Chondrocyte (in vitro differentiated cells): ENCODE measurements at regions not wholly inside any gene's neighbourhood (a gene's known extent, or its start where the extent isn't known, plus 50 kb on each side); places are given as distances from the start of the nearest gene placed in this dataset.

ENCODE experiments used
- DNase-seq: peaks from one replicate; pipeline ENCODE4 v3.0.0; 2021; ENCODE audit warnings: mixed read lengths, low spot score
- H3K27ac Mint-ChIP-seq: one replicate; pipeline ENCODE4 v1.8.0; 2021; ENCODE audit warnings: mild to moderate bottlenecking, moderate library complexity, mixed read lengths; ENCODE audit not compliant: unreplicated experiment
- H3K27me3 Mint-ChIP-seq: 2 replicates; pipeline ENCODE4 v1.8.0; 2021; ENCODE audit warnings: low read depth, mixed read lengths
- H3K36me3 Mint-ChIP-seq: 2 replicates; pipeline ENCODE4 v1.8.0; 2021; ENCODE audit warnings: low read depth, mixed read lengths
- H3K4me1 Mint-ChIP-seq: 2 replicates; pipeline ENCODE4 v1.8.0; 2021; ENCODE audit warnings: low read depth, mild to moderate bottlenecking, mixed read lengths
- H3K4me3 Mint-ChIP-seq: one replicate; pipeline ENCODE4 v1.8.0; 2021; ENCODE audit warnings: mild to moderate bottlenecking, moderate library complexity, mixed read lengths; ENCODE audit not compliant: unreplicated experiment
- H3K9me3 Mint-ChIP-seq: 2 replicates; pipeline ENCODE4 v1.8.0; 2021; ENCODE audit warnings: low read depth, mixed read lengths
- CTCF ChIP-seq: fragments of 200-600 bp; sonication (generic); IDR thresholded peaks from 2 replicates; pipeline ENCODE4 v1.5.0; 2021; ENCODE audit warnings: antibody characterized with exemption, mild to moderate bottlenecking, moderate library complexity

- peaks cover 8% of the 10 kb centered on the region for H3K27me3 Mint-ChIP-seq
- H3K27ac Mint-ChIP-seq = no peak overlapping the region
- no peak for TF ChIP-seq CTCF
- peaks cover 17% of the 10 kb centered on the region for H3K9me3 Mint-ChIP-seq
- no peak overlapping the region for H3K4me3 Mint-ChIP-seq
- no peaks in the 10 kb centered on the region for H3K36me3 Mint-ChIP-seq
- no peak for DNase-seq
- H3K4me1 Mint-ChIP-seq = no peaks in the 10 kb centered on the region
Measured at GRCh38 chr6:135592276-135592675, 94.7 kb upstream of the AHI1 start.

- no peak overlapping the region for H3K27ac Mint-ChIP-seq
- H3K27me3 Mint-ChIP-seq = peaks cover 8% of the 10 kb centered on the region
- DNase-seq = no peak
- no peak for TF ChIP-seq CTCF
- peaks cover 22% of the 10 kb centered on the region for H3K9me3 Mint-ChIP-seq
- no peak overlapping the region for H3K4me3 Mint-ChIP-seq
- H3K36me3 Mint-ChIP-seq = peaks cover 4% of the 10 kb centered on the region
- H3K4me1 Mint-ChIP-seq = no peaks in the 10 kb centered on the region
Measured at GRCh38 chr6:135594000-135594399, 96.5 kb upstream of the AHI1 start.

GRCh38 chr6:135600086-135600702 is 102.7 kb upstream of the AHI1 start:
- Mint-ChIP-seq H3K27ac (no peak overlapping the region), H3K36me3 (peaks cover 4% of the 10 kb centered on the region), H3K9me3 (peaks cover 20% of the 10 kb centered on the region), H3K4me1 (no peaks in the 10 kb centered on the region), H3K4me3 (no peak overlapping the region), H3K27me3 (peaks cover 5% of the 10 kb centered on the region)
- no peak for TF ChIP-seq CTCF
- DNase-seq = no peak

- DNase-seq = no peak
- Mint-ChIP-seq H3K36me3 (peaks cover 4% of the 10 kb centered on the region), H3K4me3 (no peak overlapping the region), H3K4me1 (no peaks in the 10 kb centered on the region), H3K9me3 (peaks cover 20% of the 10 kb centered on the region), H3K27me3 (peaks cover 5% of the 10 kb centered on the region), H3K27ac (no peak overlapping the region)
- TF ChIP-seq CTCF = no peak
Measured at GRCh38 chr6:135600931-135601330, 103.4 kb upstream of the AHI1 start.

GRCh38 chr6:135601857-135602256 is 104.3 kb upstream of the AHI1 start:
- Mint-ChIP-seq H3K4me3 (no peak overlapping the region), H3K36me3 (peaks cover 4% of the 10 kb centered on the region), H3K27me3 (peaks cover 8% of the 10 kb centered on the region), H3K27ac (no peak overlapping the region), H3K4me1 (no peaks in the 10 kb centered on the region), H3K9me3 (peaks cover 16% of the 10 kb centered on the region)
- DNase-seq = no peak
- no peak for TF ChIP-seq CTCF
